Neuron (in vitro differentiated cells): ENCODE measurements at regions not wholly inside any gene's neighbourhood (a gene's known extent, or its start where the extent isn't known, plus 50 kb on each side); places are given as distances from the start of the nearest gene placed in this dataset.

ENCODE experiments used
- H2AFZ ChIP-seq: one replicate; pipeline ENCODE4 v1.6.1; 2013; ENCODE audit warnings: low read depth, mild to moderate bottlenecking, inconsistent platforms, low read length, moderate library complexity
- H3K27me3 ChIP-seq: one replicate; pipeline ENCODE4 v1.6.1; 2013; ENCODE audit warnings: low read length; ENCODE audit not compliant: insufficient read depth
- H3K36me3 ChIP-seq: one replicate; pipeline ENCODE4 v1.6.1; 2013; ENCODE audit warnings: low read length; ENCODE audit not compliant: insufficient read depth
- H3K4me1 ChIP-seq: one replicate; pipeline ENCODE4 v1.6.1; 2013; ENCODE audit warnings: low read length; ENCODE audit not compliant: insufficient read depth
- H3K4me3 ChIP-seq: 2 replicates; pipeline ENCODE4 v1.5.1; 2013; ENCODE audit warnings: mild to moderate bottlenecking, low read length, moderate library complexity
- H3K9me3 ChIP-seq: one replicate; pipeline ENCODE4 v1.6.1; 2013; ENCODE audit warnings: low read length

- Histone ChIP-seq H3K27me3 (no peaks in the 10 kb centered on the region), H2AFZ (no peak overlapping the region), H3K36me3 (no peaks in the 10 kb centered on the region), H3K9me3 (peaks cover 3% of the 10 kb centered on the region), H3K4me1 (no peaks in the 10 kb centered on the region), H3K4me3 (no peak overlapping the region)
Observed at GRCh38 chr2:226020176-226020575, 620.7 kb downstream of the NYAP2 start.

GRCh38 chr2:226018641-226019040 is 619.1 kb downstream of the NYAP2 start:
- H2AFZ ChIP-seq = no peak overlapping the region
- H3K27me3 ChIP-seq = no peaks in the 10 kb centered on the region
- H3K36me3 ChIP-seq = no peaks in the 10 kb centered on the region
- peaks cover 3% of the 10 kb centered on the region for H3K9me3 ChIP-seq
- no peaks in the 10 kb centered on the region for H3K4me1 ChIP-seq
- H3K4me3 ChIP-seq = no peak overlapping the region

DNA sequence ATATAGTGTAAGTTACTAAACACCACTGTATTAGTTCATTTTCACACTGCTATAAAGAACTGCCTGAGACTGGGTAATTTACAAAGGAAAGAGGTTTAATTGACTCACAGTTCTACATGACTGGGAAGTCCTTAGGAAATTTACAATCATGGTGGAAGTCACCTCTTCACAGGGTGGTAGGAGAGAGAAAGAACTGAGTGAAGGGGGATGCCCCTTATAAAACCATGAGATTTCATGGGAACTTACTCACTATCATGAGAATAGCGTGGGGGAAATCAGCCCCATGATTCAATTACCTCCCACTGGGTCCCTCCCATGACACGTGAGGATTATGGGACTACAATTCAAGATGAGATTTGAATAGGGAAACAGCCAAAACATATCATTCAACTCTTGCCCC is 618.0 kb downstream of the NYAP2 start:
- Histone ChIP-seq H3K9me3 (peaks cover 3% of the 10 kb centered on the region), H3K4me3 (no peak overlapping the region), H2AFZ (no peak overlapping the region), H3K36me3 (no peaks in the 10 kb centered on the region), H3K27me3 (no peaks in the 10 kb centered on the region), H3K4me1 (peaks cover under 1% of the 10 kb centered on the region)

- no peaks in the 10 kb centered on the region for H3K36me3 ChIP-seq
Observed at GRCh38 chr2:226017107-226017506, 617.6 kb downstream of the NYAP2 start.

GRCh38 chr2:226011716-226012450 is 612.4 kb downstream of the NYAP2 start:
- Histone ChIP-seq H3K4me3 (no peak overlapping the region), H3K27me3 (no peaks in the 10 kb centered on the region), H3K9me3 (no peaks in the 10 kb centered on the region), H3K36me3 (no peaks in the 10 kb centered on the region), H3K4me1 (peaks cover 6% of the 10 kb centered on the region), H2AFZ (peak overlapping the region; percentile 31)

More at GRCh38 chr2:226017107-226017506, 617.6 kb downstream of the NYAP2 start:
- H3K27me3 ChIP-seq = no peaks in the 10 kb centered on the region
- peaks cover 3% of the 10 kb centered on the region for H3K9me3 ChIP-seq
- no peak overlapping the region for H3K4me3 ChIP-seq
- no peak overlapping the region for H2AFZ ChIP-seq
- peaks cover 4% of the 10 kb centered on the region for H3K4me1 ChIP-seq

DNA sequence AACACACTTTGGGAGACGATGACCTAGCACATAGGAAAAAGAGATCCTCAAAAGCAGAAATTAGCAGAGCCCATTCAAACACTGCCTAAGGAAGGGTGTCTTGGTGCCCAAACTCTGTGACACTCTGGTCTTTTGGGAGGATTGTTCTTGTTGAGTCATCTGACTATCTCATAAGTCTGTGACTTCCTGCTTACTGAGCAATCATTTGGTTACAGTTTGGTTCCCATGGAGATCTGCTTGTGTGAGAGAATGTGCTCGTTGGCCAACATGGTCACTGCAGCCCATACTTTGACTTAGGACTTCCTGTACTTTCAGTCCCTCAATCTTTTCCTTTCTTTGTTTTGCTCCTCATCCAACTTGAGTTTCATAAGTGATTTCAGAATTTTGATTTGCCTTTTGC is 602.9 kb downstream of the NYAP2 start:
- Histone ChIP-seq H2AFZ (no peak overlapping the region), H3K9me3 (no peaks in the 10 kb centered on the region), H3K4me1 (peaks cover 5% of the 10 kb centered on the region), H3K36me3 (no peaks in the 10 kb centered on the region), H3K4me3 (no peak overlapping the region), H3K27me3 (no peaks in the 10 kb centered on the region)

DNA sequence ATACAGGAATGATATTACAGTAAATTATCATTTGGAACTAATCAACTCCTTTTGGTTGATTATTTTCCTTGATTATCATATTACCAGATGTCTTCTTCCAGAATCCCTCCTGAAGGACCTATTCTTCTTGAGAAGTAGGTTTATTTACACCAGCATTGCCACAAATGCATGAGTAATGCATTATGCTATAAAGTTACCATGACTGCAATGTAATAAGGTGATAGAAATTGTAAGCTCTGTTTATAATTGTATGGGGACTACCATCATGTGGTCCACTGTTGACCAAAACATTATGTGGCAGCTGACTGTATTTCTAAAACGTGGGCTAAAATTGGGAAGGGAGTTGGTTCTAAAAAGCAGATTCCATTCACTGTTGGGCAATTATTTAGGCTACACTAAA is 602.2 kb downstream of the NYAP2 start:
- no peaks in the 10 kb centered on the region for H3K9me3 ChIP-seq
- H3K4me1 ChIP-seq = peaks cover 5% of the 10 kb centered on the region
- no peak overlapping the region for H2AFZ ChIP-seq
- no peaks in the 10 kb centered on the region for H3K36me3 ChIP-seq
- no peaks in the 10 kb centered on the region for H3K27me3 ChIP-seq
- H3K4me3 ChIP-seq = no peak overlapping the region

GRCh38 chr2:225999692-226000091 is 600.2 kb downstream of the NYAP2 start:
- Histone ChIP-seq H3K36me3 (no peaks in the 10 kb centered on the region), H3K27me3 (no peaks in the 10 kb centered on the region), H3K4me1 (peaks cover 5% of the 10 kb centered on the region), H3K9me3 (no peaks in the 10 kb centered on the region), H3K4me3 (no peak overlapping the region), H2AFZ (no peak overlapping the region)

GRCh38 chr2:225998653-225999052 is 599.1 kb downstream of the NYAP2 start:
- Histone ChIP-seq H3K36me3 (no peaks in the 10 kb centered on the region), H3K27me3 (no peaks in the 10 kb centered on the region), H3K4me1 (peaks cover 5% of the 10 kb centered on the region), H2AFZ (no peak overlapping the region), H3K9me3 (no peaks in the 10 kb centered on the region), H3K4me3 (no peak overlapping the region)

DNA sequence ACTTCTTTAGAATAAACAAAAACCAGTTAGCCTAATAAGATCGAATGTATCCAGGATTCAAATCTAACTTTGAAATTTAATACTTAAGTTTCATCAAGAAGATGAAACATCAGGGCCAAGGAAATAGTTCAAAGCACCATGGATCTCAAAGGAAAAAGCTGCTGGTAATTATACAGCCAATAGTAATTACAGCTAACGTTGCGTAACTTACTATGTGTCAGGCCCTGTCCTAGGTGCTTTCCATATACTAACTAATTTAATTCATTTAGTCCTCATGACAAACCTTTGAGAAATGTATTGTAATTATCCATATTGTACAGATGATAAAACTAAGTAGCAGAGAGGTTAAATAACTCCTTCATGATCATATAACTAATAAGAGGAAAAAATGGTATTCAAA is 598.6 kb downstream of the NYAP2 start:
- Histone ChIP-seq H2AFZ (no peak overlapping the region), H3K4me3 (no peak overlapping the region), H3K4me1 (peaks cover 5% of the 10 kb centered on the region), H3K36me3 (no peaks in the 10 kb centered on the region), H3K9me3 (no peaks in the 10 kb centered on the region), H3K27me3 (no peaks in the 10 kb centered on the region)

- H3K4me3 ChIP-seq = no peak overlapping the region
- no peaks in the 10 kb centered on the region for H3K4me1 ChIP-seq
- H2AFZ ChIP-seq = no peak overlapping the region
- no peaks in the 10 kb centered on the region for H3K9me3 ChIP-seq
- no peaks in the 10 kb centered on the region for H3K36me3 ChIP-seq
- no peaks in the 10 kb centered on the region for H3K27me3 ChIP-seq
Observed at GRCh38 chr2:225996462-225996828, 596.9 kb downstream of the NYAP2 start.

- H3K27me3 ChIP-seq = no peaks in the 10 kb centered on the region
- H3K4me1 ChIP-seq = no peaks in the 10 kb centered on the region
- no peak overlapping the region for H2AFZ ChIP-seq
- H3K4me3 ChIP-seq = no peak overlapping the region
- H3K36me3 ChIP-seq = no peaks in the 10 kb centered on the region
- H3K9me3 ChIP-seq = no peaks in the 10 kb centered on the region
Observed at GRCh38 chr2:225995796-225996461, 596.4 kb downstream of the NYAP2 start.

- Histone ChIP-seq H3K27me3 (no peaks in the 10 kb centered on the region), H3K9me3 (no peaks in the 10 kb centered on the region), H3K4me3 (no peak overlapping the region), H3K36me3 (no peaks in the 10 kb centered on the region), H2AFZ (no peak overlapping the region), H3K4me1 (no peaks in the 10 kb centered on the region)
Observed at GRCh38 chr2:225994748-225995405, 595.4 kb downstream of the NYAP2 start.
